K562 (cell line): ENCODE measurements at regions not wholly inside any gene's neighbourhood (a gene's known extent, or its start where the extent isn't known, plus 50 kb on each side); places are given as distances from the start of the nearest gene placed in this dataset.
"Not testable (repeated sequence)": the region's sequence is repeated elsewhere in the genome, so short reads cannot be mapped to it uniquely, and the experiment has no call there.

Experiments used
- ATF7 ChIP-seq: fragments of 450-650 bp; IDR thresholded peaks from 2 replicates; pipeline ENCODE4 v1.7.1; 2014; ENCODE audit warnings: mild to moderate bottlenecking, moderate library complexity
- CBX8 ChIP-seq: fragments of 200-600 bp; sonication (generic); IDR thresholded peaks from 2 replicates; pipeline ENCODE4 v1.6.1; 2012; ENCODE audit warnings: borderline replicate concordance, mixed run types, low read depth, mild to moderate bottlenecking, moderate library complexity, mixed read lengths, low read length, control low read depth, inconsistent platforms; ENCODE audit not compliant: poor library complexity, severe bottlenecking; ENCODE audit errors: extremely low read depth
- EP300 ChIP-seq: IDR thresholded peaks from 2 replicates; pipeline ENCODE4 v1.6.1; 2012; ENCODE audit warnings: low read length, improper control_type of control experiment
- HMGN3 ChIP-seq: IDR thresholded peaks from 2 replicates; pipeline ENCODE4 v1.6.1; 2011; ENCODE audit warnings: borderline replicate concordance, low read depth, mild to moderate bottlenecking, mixed read lengths, low read length; ENCODE audit not compliant: insufficient read length; ENCODE audit errors: extremely low read depth
- JUND ChIP-seq, 2 experiments: IDR thresholded peaks; 2 replicates in 1 of 2; 3 replicates in 1 of 2; pipeline ENCODE4 v1.6.1; 2011; ENCODE audit warnings: borderline replicate concordance in 2 of 2, low read depth in 2 of 2, low read length in 2 of 2, improper control_type of control experiment in 1 of 2, missing biosample characterization in 1 of 2, missing genetic modification characterization in 1 of 2, missing genetic modification reagents in 1 of 2
- NCOA2 ChIP-seq, 2 experiments: fragments of 450-650 bp; IDR thresholded peaks; 2 replicates each; pipeline ENCODE4 v1.6.1; 2018; ENCODE audit warnings: mild to moderate bottlenecking in 2 of 2, moderate library complexity in 1 of 2; ENCODE audit not compliant: partially characterized antibody in 2 of 2
- NFYB ChIP-seq: IDR thresholded peaks from 2 replicates; pipeline ENCODE4 v1.6.1; 2011; ENCODE audit warnings: mild to moderate bottlenecking, moderate library complexity; ENCODE audit not compliant: insufficient read length; ENCODE audit errors: extremely low read depth
- PKNOX1 ChIP-seq: fragments of 450-650 bp; IDR thresholded peaks from 2 replicates; pipeline ENCODE4 v1.6.1; 2016
- SIX5 ChIP-seq, 2 experiments: IDR thresholded peaks; 2 replicates each; pipeline ENCODE4 v1.6.1; 2011; ENCODE audit warnings: low read length in 2 of 2, borderline replicate concordance in 1 of 2, low read depth in 1 of 2, mild to moderate bottlenecking in 1 of 2, moderate library complexity in 1 of 2; ENCODE audit not compliant: insufficient read depth in 1 of 2
- SREBF2 ChIP-seq: sonication (generic); formaldehyde crosslinking; IDR thresholded peaks from 2 replicates; pipeline ENCODE4 v1.4.0; 2020; ENCODE audit warnings: mild to moderate bottlenecking, missing genetic modification reagents
- SRF ChIP-seq, 2 experiments: fragments of 250-450, 450-650 bp in 1 of 2; sonication (Bioruptor Pico) in 1 of 2; sonication (generic) in 1 of 2; formaldehyde crosslinking; IDR thresholded peaks; 2 replicates each; pipeline versions ENCODE4 v1.5.0 to v1.5.1; 2020 to 2022; ENCODE audit warnings: mild to moderate bottlenecking in 1 of 2, missing genetic modification reagents in 1 of 2
- TGIF2 ChIP-seq: sonication (generic); formaldehyde crosslinking; IDR thresholded peaks from 2 replicates; pipeline ENCODE4 v1.8.1; 2022; ENCODE audit warnings: mild to moderate bottlenecking, missing genetic modification reagents, moderate library complexity
- ZKSCAN8 ChIP-seq: fragments of 200-800 bp; sonication (Bioruptor generic); IDR thresholded peaks from 2 replicates; pipeline ENCODE4 v1.6.1; 2016; ENCODE audit warnings: missing genetic modification characterization, missing compliant biosample characterization
- ZNF12 ChIP-seq: sonication (generic); formaldehyde crosslinking; IDR thresholded peaks from 2 replicates; pipeline ENCODE4 v1.4.0; 2020; ENCODE audit warnings: mild to moderate bottlenecking, missing genetic modification reagents

- not testable (repeated sequence) for TF ChIP-seq EP300; SIX5 (IDR thresholded peaks at IDR 0.05; ENCODE audit: borderline replicate concordance in 1 of 2, insufficient read depth in 1 of 2, low read depth in 1 of 2, low read length in 2 of 2); TGIF2 (CRISPR knock-in tag); ZNF12 (CRISPR knock-in tag); ZKSCAN8 (CRISPR knock-in tag); SRF (CRISPR knock-in tag; IDR thresholded peaks at IDR 0.05); NFYB; NCOA2 (IDR thresholded peaks at IDR 0.05; ENCODE audit: partially characterized antibody in 2 of 2); ATF7; CBX8; SREBF2; HMGN3; PKNOX1; JUND (IDR thresholded peaks at IDR 0.05; ENCODE audit: borderline replicate concordance, low read depth, low read length); JUND (tag; IDR thresholded peaks at IDR 0.05; ENCODE audit: borderline replicate concordance, low read depth, low read length)
Observed at GRCh38 chr2:62599674-62600410, 93.8 kb upstream of the TMEM17 start.
